GM04504 (cell line): ENCODE measurements at regions not wholly inside any gene's neighbourhood (a gene's known extent, or its start where the extent isn't known, plus 50 kb on each side); places are given as distances from the start of the nearest gene placed in this dataset.
A peak's percentile ranks its signal among the peaks of the same experiment; 100 is the strongest.

Experiments used
- DNase-seq: peaks from one replicate; pipeline ENCODE4 v3.0.0-alpha.2; 2012; ENCODE audit warnings: low read depth

GRCh38 chr10:113364227-113364626 is 188.6 kb upstream of the HABP2 start:
- DNase-seq, result no peak

- no peak for DNase-seq
These were observed 184.0 kb upstream of the HABP2 start for GRCh38 chr10:113368666-113369364.

GRCh38 chr10:113369365-113369694 is 183.5 kb upstream of the HABP2 start:
- no peak for DNase-seq

GRCh38 chr10:113376428-113376827 is 176.4 kb upstream of the HABP2 start:
- no peak for DNase-seq

GRCh38 chr10:113379091-113379490 is 173.8 kb upstream of the HABP2 start:
- DNase-seq, result no peak

- DNase-seq, result no peak
These were observed 171.4 kb upstream of the HABP2 start for GRCh38 chr10:113381416-113381815.

- peak; percentile 55 for DNase-seq
These were observed 170.8 kb upstream of the HABP2 start for GRCh38 chr10:113381981-113382509.

- DNase-seq, result no peak
These were observed 170.2 kb upstream of the HABP2 start for GRCh38 chr10:113382691-113383090.

- DNase-seq, result no peak
These were observed 168.7 kb upstream of the HABP2 start for GRCh38 chr10:113384181-113384580.

GRCh38 chr10:113385021-113385999 is 167.5 kb upstream of the HABP2 start:
- DNase-seq, result peak; percentile 87

GRCh38 chr10:113386005-113386404 is 166.8 kb upstream of the HABP2 start:
- DNase-seq, result peak; percentile 40

GRCh38 chr10:113389969-113390368 is 162.9 kb upstream of the HABP2 start:
- DNase-seq, result no peak

GRCh38 chr10:113390896-113391295 is 162.0 kb upstream of the HABP2 start:
- DNase-seq, result no peak

GRCh38 chr10:113397047-113397446 is 155.8 kb upstream of the HABP2 start:
- no peak for DNase-seq

GRCh38 chr10:113399065-113399464 is 153.8 kb upstream of the HABP2 start:
- DNase-seq, result no peak

- DNase-seq, result no peak
These were observed 150.3 kb upstream of the HABP2 start for GRCh38 chr10:113402602-113403001.

GRCh38 chr10:113407218-113407617 is 145.6 kb upstream of the HABP2 start:
- no peak for DNase-seq

- no peak for DNase-seq
These were observed 143.7 kb upstream of the HABP2 start for GRCh38 chr10:113409175-113409574.

GRCh38 chr10:113410618-113411017 is 142.2 kb upstream of the HABP2 start:
- DNase-seq, result no peak

- DNase-seq, result no peak
These were observed 141.4 kb upstream of the HABP2 start for GRCh38 chr10:113411456-113411855.

GRCh38 chr10:113412161-113412560 is 140.7 kb upstream of the HABP2 start:
- DNase-seq, result no peak

- DNase-seq, result no peak
These were observed 138.3 kb upstream of the HABP2 start for GRCh38 chr10:113414543-113414942.

- DNase-seq, result no peak
These were observed 137.6 kb upstream of the HABP2 start for GRCh38 chr10:113415246-113415645.
